ENCODE measurements at regions not wholly inside any gene's neighbourhood (a gene's known extent, or its start where the extent isn't known, plus 50 kb on each side); places are given as distances from the start of the nearest gene placed in this dataset.

DNA sequence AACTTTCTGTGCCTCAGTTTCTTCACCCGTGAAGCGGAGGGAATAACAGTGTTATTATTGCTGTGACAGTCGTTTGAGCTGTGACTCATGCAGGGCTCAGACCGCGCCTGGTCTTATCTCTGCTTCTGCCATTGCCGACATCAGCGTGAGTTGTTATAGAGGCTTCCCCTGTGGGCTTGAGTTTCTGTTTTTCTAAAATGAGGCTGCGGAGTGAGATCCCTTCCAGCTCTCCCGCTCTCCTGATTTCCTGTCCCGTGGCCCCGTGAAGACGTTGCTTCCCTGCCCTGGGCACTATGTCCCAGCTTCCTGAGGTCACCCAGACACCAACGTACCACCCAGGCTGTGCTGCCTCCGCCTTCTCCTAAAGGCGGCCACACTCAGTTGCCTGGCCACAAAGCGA is 278.5 kb downstream of the BMP7 start:
- intact Hi-C loops (cut with DNase I, micrococcal nuclease), result no loop called here
- TF ChIP-seq, protein P1, sequence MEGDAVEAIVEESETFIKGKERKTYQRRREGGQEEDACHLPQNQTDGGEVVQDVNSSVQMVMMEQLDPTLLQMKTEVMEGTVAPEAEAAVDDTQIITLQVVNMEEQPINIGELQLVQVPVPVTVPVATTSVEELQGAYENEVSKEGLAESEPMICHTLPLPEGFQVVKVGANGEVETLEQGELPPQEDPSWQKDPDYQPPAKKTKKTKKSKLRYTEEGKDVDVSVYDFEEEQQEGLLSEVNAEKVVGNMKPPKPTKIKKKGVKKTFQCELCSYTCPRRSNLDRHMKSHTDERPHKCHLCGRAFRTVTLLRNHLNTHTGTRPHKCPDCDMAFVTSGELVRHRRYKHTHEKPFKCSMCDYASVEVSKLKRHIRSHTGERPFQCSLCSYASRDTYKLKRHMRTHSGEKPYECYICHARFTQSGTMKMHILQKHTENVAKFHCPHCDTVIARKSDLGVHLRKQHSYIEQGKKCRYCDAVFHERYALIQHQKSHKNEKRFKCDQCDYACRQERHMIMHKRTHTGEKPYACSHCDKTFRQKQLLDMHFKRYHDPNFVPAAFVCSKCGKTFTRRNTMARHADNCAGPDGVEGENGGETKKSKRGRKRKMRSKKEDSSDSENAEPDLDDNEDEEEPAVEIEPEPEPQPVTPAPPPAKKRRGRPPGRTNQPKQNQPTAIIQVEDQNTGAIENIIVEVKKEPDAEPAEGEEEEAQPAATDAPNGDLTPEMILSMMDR (IDR thresholded peaks at IDR 0.05), result no peak
- peaks cover 11% of the 10 kb centered on the region for H3K9me3 Mint-ChIP-seq

DNA sequence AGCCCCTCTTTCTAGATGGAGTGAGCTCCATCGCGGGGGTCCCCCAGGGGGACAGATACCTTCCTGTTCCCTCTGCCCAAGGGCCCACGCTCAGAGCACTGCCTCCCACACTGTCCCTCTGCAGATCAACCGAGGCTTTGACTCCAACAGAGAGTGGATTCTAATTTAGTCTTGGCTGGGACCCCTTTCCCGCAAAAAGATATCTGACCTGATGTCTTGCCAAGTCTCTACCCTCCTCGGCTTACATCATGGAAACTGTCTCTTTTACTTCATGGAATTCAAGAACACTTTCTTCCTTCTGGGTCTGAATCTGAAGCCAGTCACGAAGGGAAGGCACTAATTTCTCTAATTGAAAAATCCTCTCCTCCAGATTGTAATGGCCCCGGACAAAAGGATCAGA is 278.0 kb downstream of the BMP7 start:
- no peaks in the 10 kb centered on the region for H3K4me1 Mint-ChIP-seq (ENCODE audit: low read depth)
- H3K27ac Mint-ChIP-seq, result no peak overlapping the region
- peaks cover 9% of the 10 kb centered on the region for H3K27me3 Mint-ChIP-seq
- POLR2A ChIA-PET, result no interaction called here
- Histone ChIP-seq H3K27me3 (ENCODE audit: control insufficient read depth in 1 of 2, insufficient read depth in 2 of 2, low read length in 2 of 2) (peaks cover 0 to 5% of the 10 kb centered on the region in 2 experiments), H3K9me3 (ENCODE audit: control insufficient read depth in 1 of 2, insufficient read depth in 1 of 2, low read length in 2 of 2) (peaks cover 4 to 7% of the 10 kb centered on the region in 2 experiments), H3K4me3 (ENCODE audit: low read length) (no peak overlapping the region), H3K36me3 (ENCODE audit: insufficient read depth, low read length) (no peaks in the 10 kb centered on the region), H3K27ac (ENCODE audit: low read depth in 1 of 2, low read length in 2 of 2) (no peak overlapping the region), H3K4me1 (ENCODE audit: insufficient read depth, low read length) (no peaks in the 10 kb centered on the region)
- TF ChIP-seq, protein P1 (IDR thresholded peaks at IDR 0.05), result no peak
- no peak overlapping the region for H3K4me3 Mint-ChIP-seq
- DNase-seq (no peak), ATAC-seq (ENCODE audit: poor library complexity) (no peak)
- peaks cover 11% of the 10 kb centered on the region for H3K9me3 Mint-ChIP-seq
- CTCF ChIA-PET, result no interaction called here
- H3K36me3 Mint-ChIP-seq (ENCODE audit: low read depth), result no peaks in the 10 kb centered on the region
- intact Hi-C loops (cut with DNase I, micrococcal nuclease), result no loop called here

More for the DNA sequence above, 278.5 kb downstream of the BMP7 start:
- no peak overlapping the region for H3K27ac Mint-ChIP-seq
- no peak overlapping the region for H3K4me3 ChIP-seq (ENCODE audit: low read length)
- peaks cover 9% of the 10 kb centered on the region for H3K27me3 Mint-ChIP-seq
- no peaks in the 10 kb centered on the region for H3K36me3 ChIP-seq (ENCODE audit: insufficient read depth, low read length)
- no peaks in the 10 kb centered on the region for H3K4me1 Mint-ChIP-seq (ENCODE audit: low read depth)
- no peaks in the 10 kb centered on the region for H3K36me3 Mint-ChIP-seq (ENCODE audit: low read depth)
- ATAC-seq (ENCODE audit: poor library complexity), result no peak
- no peak for DNase-seq
- peaks cover 7 to 9% of the 10 kb centered on the region in 2 experiments for H3K9me3 ChIP-seq (ENCODE audit: control insufficient read depth in 1 of 2, insufficient read depth in 1 of 2, low read length in 2 of 2)
- POLR2A ChIA-PET, result no interaction called here
- H3K27ac ChIP-seq (ENCODE audit: low read depth in 1 of 2, low read length in 2 of 2), result no peak overlapping the region
- CTCF ChIA-PET, result no interaction called here
- H3K4me1 ChIP-seq (ENCODE audit: insufficient read depth, low read length), result no peaks in the 10 kb centered on the region
- peaks cover 0 to 5% of the 10 kb centered on the region in 2 experiments for H3K27me3 ChIP-seq (ENCODE audit: control insufficient read depth in 1 of 2, insufficient read depth in 2 of 2, low read length in 2 of 2)
- H3K4me3 Mint-ChIP-seq, result no peak overlapping the region

DNA sequence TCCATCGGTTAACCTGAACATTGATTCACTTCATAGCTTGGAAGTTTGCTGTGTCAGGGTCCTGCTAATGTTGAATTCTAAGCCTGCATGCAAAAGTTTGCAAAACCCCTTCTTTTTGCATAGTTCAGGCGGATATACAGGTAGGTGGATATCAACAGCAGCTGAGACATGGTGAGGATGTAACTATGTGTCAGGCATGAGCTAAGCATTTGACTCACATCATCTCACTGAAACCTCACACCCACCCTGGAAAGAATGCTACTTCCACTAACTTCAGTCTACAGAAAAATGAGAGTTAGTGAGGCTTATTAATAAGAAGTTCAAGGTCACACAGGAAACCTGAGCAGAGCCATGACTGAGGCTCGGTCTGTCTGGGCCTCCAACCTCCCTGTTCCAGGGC is 276.9 kb downstream of the BMP7 start:
- DNase-seq, result no peak
- H3K4me3 Mint-ChIP-seq, result no peak overlapping the region
- H3K9me3 ChIP-seq (ENCODE audit: control insufficient read depth in 1 of 2, insufficient read depth in 1 of 2, low read length in 2 of 2), result peaks cover 4 to 7% of the 10 kb centered on the region in 2 experiments
- TF ChIP-seq, protein P1 (IDR thresholded peaks at IDR 0.05), result no peak
- no peak overlapping the region for H3K4me3 ChIP-seq (ENCODE audit: low read length)
- H3K9me3 Mint-ChIP-seq, result peaks cover 11% of the 10 kb centered on the region
- H3K36me3 Mint-ChIP-seq (ENCODE audit: low read depth), result no peaks in the 10 kb centered on the region
- H3K36me3 ChIP-seq (ENCODE audit: insufficient read depth, low read length), result no peaks in the 10 kb centered on the region
- H3K27ac Mint-ChIP-seq, result no peak overlapping the region
- H3K4me1 Mint-ChIP-seq (ENCODE audit: low read depth), result no peaks in the 10 kb centered on the region
- H3K27ac ChIP-seq (ENCODE audit: low read depth in 1 of 2, low read length in 2 of 2), result no peak overlapping the region
- intact Hi-C loops (cut with DNase I, micrococcal nuclease), result no loop called here
- ChIA-PET CTCF (no interaction called here), POLR2A (no interaction called here)
- peaks cover 9% of the 10 kb centered on the region for H3K27me3 Mint-ChIP-seq
- ATAC-seq (ENCODE audit: poor library complexity), result no peak
- no peaks in the 10 kb centered on the region for H3K4me1 ChIP-seq (ENCODE audit: insufficient read depth, low read length)
- H3K27me3 ChIP-seq (ENCODE audit: control insufficient read depth in 1 of 2, insufficient read depth in 2 of 2, low read length in 2 of 2), result peaks cover 0 to 5% of the 10 kb centered on the region in 2 experiments

All from CD4-positive, alpha-beta T cell (primary cell).